ENCODE measurements at regions not wholly inside any gene's neighbourhood (a gene's known extent, or its start where the extent isn't known, plus 50 kb on each side); places are given as distances from the start of the nearest gene placed in this dataset.

DNA sequence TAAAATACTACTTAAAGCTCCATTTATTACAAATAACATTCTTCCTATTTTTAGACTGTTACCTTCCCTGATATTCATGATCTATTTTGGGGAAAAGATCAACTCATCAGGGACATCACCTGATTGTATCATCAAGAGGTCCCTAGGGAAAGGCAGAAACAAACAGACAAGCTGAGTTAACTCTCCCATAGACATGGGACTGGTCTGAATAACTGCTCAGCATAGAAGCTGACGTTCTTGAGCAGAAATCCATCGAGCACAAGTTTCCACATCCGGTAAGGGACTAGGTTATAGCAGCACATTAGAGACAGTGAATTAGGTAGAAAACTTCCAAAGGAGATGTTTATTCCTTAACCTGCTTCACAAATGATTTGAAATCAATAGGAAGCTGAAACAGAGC lies 1100.4 kb upstream of the SLC39A10 start:
- TF ChIP-seq EP300 (IDR thresholded peaks at IDR 0.05; ENCODE audit: borderline replicate concordance) (no peak), FOXM1 (IDR thresholded peaks at IDR 0.05; ENCODE audit: borderline replicate concordance, low read depth) (no peak), EGR1 (IDR thresholded peaks at IDR 0.05) (no peak), NFIC (IDR thresholded peaks at IDR 0.05) (no peak), TAF1 (IDR thresholded peaks at IDR 0.05; ENCODE audit: low read depth) (no peak), ZBTB7A (IDR thresholded peaks at IDR 0.05; ENCODE audit: low read depth) (no peak), RAD21 (IDR thresholded peaks at IDR 0.05; ENCODE audit: low read depth) (no peak)
- TF ChIP-seq, protein P1, sequence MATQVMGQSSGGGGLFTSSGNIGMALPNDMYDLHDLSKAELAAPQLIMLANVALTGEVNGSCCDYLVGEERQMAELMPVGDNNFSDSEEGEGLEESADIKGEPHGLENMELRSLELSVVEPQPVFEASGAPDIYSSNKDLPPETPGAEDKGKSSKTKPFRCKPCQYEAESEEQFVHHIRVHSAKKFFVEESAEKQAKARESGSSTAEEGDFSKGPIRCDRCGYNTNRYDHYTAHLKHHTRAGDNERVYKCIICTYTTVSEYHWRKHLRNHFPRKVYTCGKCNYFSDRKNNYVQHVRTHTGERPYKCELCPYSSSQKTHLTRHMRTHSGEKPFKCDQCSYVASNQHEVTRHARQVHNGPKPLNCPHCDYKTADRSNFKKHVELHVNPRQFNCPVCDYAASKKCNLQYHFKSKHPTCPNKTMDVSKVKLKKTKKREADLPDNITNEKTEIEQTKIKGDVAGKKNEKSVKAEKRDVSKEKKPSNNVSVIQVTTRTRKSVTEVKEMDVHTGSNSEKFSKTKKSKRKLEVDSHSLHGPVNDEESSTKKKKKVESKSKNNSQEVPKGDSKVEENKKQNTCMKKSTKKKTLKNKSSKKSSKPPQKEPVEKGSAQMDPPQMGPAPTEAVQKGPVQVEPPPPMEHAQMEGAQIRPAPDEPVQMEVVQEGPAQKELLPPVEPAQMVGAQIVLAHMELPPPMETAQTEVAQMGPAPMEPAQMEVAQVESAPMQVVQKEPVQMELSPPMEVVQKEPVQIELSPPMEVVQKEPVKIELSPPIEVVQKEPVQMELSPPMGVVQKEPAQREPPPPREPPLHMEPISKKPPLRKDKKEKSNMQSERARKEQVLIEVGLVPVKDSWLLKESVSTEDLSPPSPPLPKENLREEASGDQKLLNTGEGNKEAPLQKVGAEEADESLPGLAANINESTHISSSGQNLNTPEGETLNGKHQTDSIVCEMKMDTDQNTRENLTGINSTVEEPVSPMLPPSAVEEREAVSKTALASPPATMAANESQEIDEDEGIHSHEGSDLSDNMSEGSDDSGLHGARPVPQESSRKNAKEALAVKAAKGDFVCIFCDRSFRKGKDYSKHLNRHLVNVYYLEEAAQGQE (IDR thresholded peaks at IDR 0.05; ENCODE audit: low read depth): no peak
- TF ChIP-seq, protein P2, sequence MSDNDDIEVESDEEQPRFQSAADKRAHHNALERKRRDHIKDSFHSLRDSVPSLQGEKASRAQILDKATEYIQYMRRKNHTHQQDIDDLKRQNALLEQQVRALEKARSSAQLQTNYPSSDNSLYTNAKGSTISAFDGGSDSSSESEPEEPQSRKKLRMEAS (IDR thresholded peaks at IDR 0.05): no peak

DNA sequence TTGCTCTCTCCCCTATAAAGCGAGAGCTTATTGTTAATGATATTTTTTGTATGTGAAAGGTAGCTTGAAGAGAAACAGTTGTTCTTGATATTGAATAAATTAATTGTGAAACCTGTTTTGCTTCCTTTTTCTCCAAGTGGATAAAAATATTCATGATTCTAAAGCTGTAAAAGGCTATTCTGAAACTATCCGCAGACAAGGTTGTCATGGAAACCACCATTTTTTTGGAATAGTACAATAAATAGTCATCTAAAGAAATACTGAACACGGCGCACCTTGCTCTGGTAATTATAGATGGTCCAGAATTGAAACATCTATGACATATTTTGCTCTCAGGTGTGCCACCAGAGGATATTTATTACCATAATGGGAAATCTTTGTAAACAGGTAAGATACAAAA lies 1103.0 kb upstream of the SLC39A10 start:
- TF ChIP-seq FOXM1 (IDR thresholded peaks at IDR 0.05; ENCODE audit: borderline replicate concordance, low read depth) (no peak), EGR1 (IDR thresholded peaks at IDR 0.05) (no peak), CEBPB (IDR thresholded peaks at IDR 0.05) (no peak), ZBTB7A (IDR thresholded peaks at IDR 0.05; ENCODE audit: low read depth) (no peak)

DNA sequence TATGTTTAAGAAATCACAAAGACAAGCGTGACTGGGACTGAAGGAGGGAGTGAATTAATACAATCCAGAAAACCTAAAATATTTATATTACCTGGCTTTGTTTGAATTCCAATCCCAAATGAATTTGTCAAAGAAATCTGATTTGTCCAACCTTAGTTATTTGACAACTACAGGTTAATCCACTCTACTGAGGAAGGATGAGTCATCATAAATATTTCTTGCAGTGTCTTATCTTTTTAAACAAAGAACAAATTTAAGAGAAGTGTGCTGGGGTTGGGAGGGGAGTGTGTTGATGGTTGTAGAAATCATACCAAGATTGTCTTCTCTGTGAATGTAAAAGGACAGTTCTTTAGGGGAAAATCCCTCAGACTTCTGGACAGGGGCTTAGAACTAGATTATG lies 1106.3 kb upstream of the SLC39A10 start:
- TF ChIP-seq CEBPB (IDR thresholded peaks at IDR 0.05) (no peak), EGR1 (IDR thresholded peaks at IDR 0.05) (no peak), CREB1 (IDR thresholded peaks at IDR 0.05; ENCODE audit: low read depth) (no peak), EP300 (IDR thresholded peaks at IDR 0.05; ENCODE audit: borderline replicate concordance) (no peak), TEAD4 (IDR thresholded peaks at IDR 0.05) (no peak), YY1 (IDR thresholded peaks at IDR 0.05; ENCODE audit: low read depth) (no peak), TAF1 (IDR thresholded peaks at IDR 0.05; ENCODE audit: low read depth) (no peak), FOXM1 (IDR thresholded peaks at IDR 0.05; ENCODE audit: borderline replicate concordance, low read depth) (no peak), NFIC (IDR thresholded peaks at IDR 0.05) (no peak), TCF12 (IDR thresholded peaks at IDR 0.05; ENCODE audit: low read depth) (no peak), RAD21 (IDR thresholded peaks at IDR 0.05; ENCODE audit: low read depth) (no peak), ZBTB7A (IDR thresholded peaks at IDR 0.05; ENCODE audit: low read depth) (no peak)
- TF ChIP-seq, protein P1 (IDR thresholded peaks at IDR 0.05; ENCODE audit: low read depth): no peak
- TF ChIP-seq, protein P2 (IDR thresholded peaks at IDR 0.05): no peak
- TF ChIP-seq, protein P3, sequence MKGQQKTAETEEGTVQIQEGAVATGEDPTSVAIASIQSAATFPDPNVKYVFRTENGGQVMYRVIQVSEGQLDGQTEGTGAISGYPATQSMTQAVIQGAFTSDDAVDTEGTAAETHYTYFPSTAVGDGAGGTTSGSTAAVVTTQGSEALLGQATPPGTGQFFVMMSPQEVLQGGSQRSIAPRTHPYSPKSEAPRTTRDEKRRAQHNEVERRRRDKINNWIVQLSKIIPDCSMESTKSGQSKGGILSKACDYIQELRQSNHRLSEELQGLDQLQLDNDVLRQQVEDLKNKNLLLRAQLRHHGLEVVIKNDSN (IDR thresholded peaks at IDR 0.05): no peak

DNA sequence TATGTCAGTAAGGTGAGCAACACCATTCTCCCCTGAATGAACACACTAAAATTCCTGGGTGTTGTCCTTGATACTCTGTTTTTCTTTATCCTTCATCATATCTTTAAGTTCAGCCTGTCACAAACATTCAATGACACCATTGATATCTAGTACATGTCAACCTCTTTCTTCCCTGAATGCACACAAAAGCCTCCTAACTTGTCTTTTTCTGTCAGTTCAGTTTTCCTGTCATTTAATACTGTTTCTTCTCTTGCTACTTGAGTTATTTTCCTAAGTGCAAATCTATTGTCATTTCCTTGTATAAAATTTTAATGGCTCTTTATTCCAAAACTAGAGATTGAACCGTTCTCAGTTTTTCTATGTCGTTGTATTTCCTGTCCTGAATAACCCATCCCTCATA lies 1107.6 kb upstream of the SLC39A10 start:
- no peak for TF ChIP-seq EGR1 (IDR thresholded peaks at IDR 0.05)

DNA sequence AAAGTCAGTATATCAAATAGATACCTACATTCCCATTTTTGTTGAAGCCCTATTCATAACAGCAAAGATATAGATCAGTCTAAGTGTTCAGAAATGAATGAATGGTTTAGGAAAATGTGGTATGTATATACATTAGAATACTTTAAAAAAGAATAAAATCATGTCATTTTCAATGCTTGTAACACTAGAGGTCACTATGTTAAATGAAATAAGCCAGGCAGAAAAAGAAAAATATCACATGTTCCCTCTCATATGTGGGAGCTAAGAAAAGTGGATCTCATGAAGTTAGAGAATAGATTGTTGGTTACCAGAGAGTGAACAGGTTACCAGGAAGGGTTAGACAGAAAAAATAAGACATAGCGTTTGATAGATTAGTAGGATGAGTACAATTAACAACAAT lies 1111.0 kb upstream of the SLC39A10 start:
- TF ChIP-seq NFIC (IDR thresholded peaks at IDR 0.05): no peak
- TF ChIP-seq RAD21 (IDR thresholded peaks at IDR 0.05; ENCODE audit: low read depth): peak; percentile 45
- no peak for TF ChIP-seq ZBTB7A (IDR thresholded peaks at IDR 0.05; ENCODE audit: low read depth)
- TF ChIP-seq, protein P2 (IDR thresholded peaks at IDR 0.05): no peak
- TF ChIP-seq, protein P3 (IDR thresholded peaks at IDR 0.05): no peak
- no peak for TF ChIP-seq CEBPB (IDR thresholded peaks at IDR 0.05)
- TF ChIP-seq EGR1 (IDR thresholded peaks at IDR 0.05): no peak
- TF ChIP-seq TEAD4 (IDR thresholded peaks at IDR 0.05): no peak
- TF ChIP-seq CREB1 (IDR thresholded peaks at IDR 0.05; ENCODE audit: low read depth): no peak

DNA sequence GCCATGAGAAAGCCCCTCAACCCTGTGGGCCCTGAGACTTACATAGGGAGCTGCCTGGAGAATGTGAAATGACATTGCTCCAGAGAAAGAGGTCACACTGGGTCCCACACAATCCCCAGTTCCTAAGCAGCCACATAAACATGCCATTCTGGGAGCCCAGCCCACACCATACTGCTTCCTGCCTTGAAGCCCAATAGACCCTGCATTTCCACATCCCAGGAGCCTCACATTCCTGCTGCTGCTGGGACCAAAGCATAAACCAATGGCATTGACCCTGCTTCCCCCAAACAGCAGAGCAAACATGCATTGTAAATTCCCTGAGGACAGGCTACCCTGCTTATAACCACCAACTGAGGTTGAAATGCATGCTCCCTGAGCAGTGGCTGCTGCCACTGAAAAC lies 1117.6 kb upstream of the SLC39A10 start:
- TF ChIP-seq EP300 (IDR thresholded peaks at IDR 0.05; ENCODE audit: borderline replicate concordance) (no peak), YY1 (IDR thresholded peaks at IDR 0.05; ENCODE audit: low read depth) (no peak), ZBTB7A (IDR thresholded peaks at IDR 0.05; ENCODE audit: low read depth) (no peak), EGR1 (IDR thresholded peaks at IDR 0.05) (no peak), TCF12 (IDR thresholded peaks at IDR 0.05; ENCODE audit: low read depth) (no peak), TAF1 (IDR thresholded peaks at IDR 0.05; ENCODE audit: low read depth) (no peak), FOXM1 (IDR thresholded peaks at IDR 0.05; ENCODE audit: borderline replicate concordance, low read depth) (no peak), RAD21 (IDR thresholded peaks at IDR 0.05; ENCODE audit: low read depth) (no peak), TEAD4 (IDR thresholded peaks at IDR 0.05) (no peak), NFIC (IDR thresholded peaks at IDR 0.05) (no peak), CEBPB (IDR thresholded peaks at IDR 0.05) (no peak), CREB1 (IDR thresholded peaks at IDR 0.05; ENCODE audit: low read depth) (no peak)
- TF ChIP-seq, protein P2 (IDR thresholded peaks at IDR 0.05): no peak
- TF ChIP-seq, protein P1 (IDR thresholded peaks at IDR 0.05; ENCODE audit: low read depth): no peak
- TF ChIP-seq, protein P3 (IDR thresholded peaks at IDR 0.05): no peak
